ENCODE measurements at regions not wholly inside any gene's neighbourhood (a gene's known extent, or its start where the extent isn't known, plus 50 kb on each side); places are given as distances from the start of the nearest gene placed in this dataset.

DNA sequence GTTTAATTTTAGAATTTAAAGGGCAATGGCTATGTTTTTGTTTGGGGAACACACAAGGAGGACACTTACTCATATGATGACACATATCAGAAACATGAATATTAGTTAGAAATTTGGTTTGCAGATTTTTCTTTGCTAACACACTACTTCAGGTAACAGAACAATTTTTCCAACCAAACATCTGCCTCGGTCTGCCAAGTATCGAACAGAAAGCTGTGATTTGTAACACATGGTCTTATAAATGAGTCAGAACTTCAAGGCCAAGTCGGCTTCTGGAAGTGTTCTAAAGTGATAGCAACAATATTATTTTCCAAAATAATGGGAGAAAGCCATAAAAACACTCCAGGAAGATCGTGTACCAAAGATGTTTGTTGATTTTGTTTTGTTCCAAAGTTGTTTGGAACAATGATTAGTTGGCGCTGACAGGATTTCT is 75.9 kb upstream of the PMFBP1 start:
- Histone ChIP-seq H4K8ac (ENCODE audit: extremely low read depth, insufficient read depth, low read length) (no peak overlapping the region), H4K91ac (replicated peaks; ENCODE audit: insufficient read length, low read length) (no peak overlapping the region), H2BK120ac (replicated peaks; ENCODE audit: low read depth, low read length) (no peak overlapping the region), H3K18ac (ENCODE audit: extremely low read depth, low read length) (no peak overlapping the region), H3K36me3 (ENCODE audit: control insufficient read depth in 2 of 4, insufficient read depth in 4 of 4, low read length in 3 of 4) (no peaks in the 10 kb centered on the region), H3K27ac (ENCODE audit: low read depth, low read length) (no peak overlapping the region), H3K79me1 (ENCODE audit: low read depth, low read length) (no peaks in the 10 kb centered on the region), H2AK5ac (ENCODE audit: low read depth, low read length) (no peak overlapping the region), H3K4me2 (ENCODE audit: insufficient read depth in 1 of 2, low read depth in 2 of 2, low read length in 2 of 2) (no peak overlapping the region), H3K79me2 (ENCODE audit: control insufficient read depth in 1 of 2, insufficient read depth in 2 of 2, low read length in 2 of 2) (no peaks in the 10 kb centered on the region), H3K4ac (replicated peaks; ENCODE audit: insufficient read length, low read depth, low read length) (no peak overlapping the region), H3K23me2 (ENCODE audit: low read depth, low read length) (no peaks in the 10 kb centered on the region; the same call in 1 of the 2 replicates), H3K9ac (replicated peaks in 1 of 4; ENCODE audit: extremely low read depth in 1 of 4, low read depth in 3 of 4, low read length in 3 of 4) (no peak overlapping the region), H3K14ac (ENCODE audit: insufficient read length) (no peak overlapping the region), H3K9me3 (ENCODE audit: insufficient read depth in 2 of 2, low read depth in 1 of 2, low read length in 1 of 2) (no peaks in the 10 kb centered on the region), H2BK20ac (ENCODE audit: low read length) (no peak overlapping the region), H3K56ac (replicated peaks; ENCODE audit: insufficient read length, low read depth, low read length) (no peak overlapping the region), H2BK15ac (ENCODE audit: low read length) (no peak overlapping the region), H2BK12ac (ENCODE audit: low read depth, low read length) (no peak overlapping the region), H4K5ac (ENCODE audit: insufficient read length, low read depth, low read length) (no peak overlapping the region), H2AFZ (ENCODE audit: low read length) (no peak overlapping the region), H3K4me1 (replicated peaks in 1 of 4; ENCODE audit: control insufficient read depth in 3 of 4, insufficient read depth in 4 of 4, low read length in 3 of 4) (no peaks in the 10 kb centered on the region), H3K23ac (ENCODE audit: insufficient read length) (no peak overlapping the region), H4K20me1 (replicated peaks in 1 of 2; ENCODE audit: control insufficient read depth in 1 of 2, insufficient read depth in 2 of 2, low read length in 2 of 2) (no peaks in the 10 kb centered on the region), H3K4me3 (ENCODE audit: extremely low read depth in 1 of 4, insufficient read depth in 2 of 4, low read depth in 3 of 4, low read length in 4 of 4) (no peak overlapping the region), H3K27me3 (replicated peaks in 1 of 4; ENCODE audit: control insufficient read depth in 3 of 4, extremely low read depth in 1 of 4, insufficient read depth in 3 of 4, low read length in 3 of 4) (no peaks in the 10 kb centered on the region), H2BK5ac (ENCODE audit: low read depth, low read length) (no peak overlapping the region)
- WGBS, 2 experiments (ENCODE audit: extremely low coverage in 1 of 2, insufficient coverage in 1 of 2, insufficient read length in 1 of 2, insufficient replicate concordance in 2 of 2, low coverage in 1 of 2, low lambda C conversion rate in 2 of 2, missing lambda C conversion rate in 1 of 2) = 90% methylated on average over 5 of the region's 5 CpGs; no CpG with 5 or more reads in 1 of the 2 experiments
- POLR2A ChIA-PET (ENCODE audit: partially characterized antibody) = no interaction called here
- TF ChIP-seq FOSL1 (IDR thresholded peaks at IDR 0.05; ENCODE audit: insufficient read depth, low read depth, low read length) = no peak
- TF ChIP-seq SP2 (IDR thresholded peaks at IDR 0.05; ENCODE audit: low read length) = no peak
- TF ChIP-seq POLR2AphosphoS5 (IDR thresholded peaks at IDR 0.05; ENCODE audit: low read depth, low read length) = no peak
- TF ChIP-seq TEAD4 (IDR thresholded peaks at IDR 0.05; ENCODE audit: low read depth, low read length) = no peak
- TF ChIP-seq RXRA (IDR thresholded peaks at IDR 0.05; ENCODE audit: insufficient read depth, low read depth, low read length) = no peak
- TF ChIP-seq, protein P1, sequence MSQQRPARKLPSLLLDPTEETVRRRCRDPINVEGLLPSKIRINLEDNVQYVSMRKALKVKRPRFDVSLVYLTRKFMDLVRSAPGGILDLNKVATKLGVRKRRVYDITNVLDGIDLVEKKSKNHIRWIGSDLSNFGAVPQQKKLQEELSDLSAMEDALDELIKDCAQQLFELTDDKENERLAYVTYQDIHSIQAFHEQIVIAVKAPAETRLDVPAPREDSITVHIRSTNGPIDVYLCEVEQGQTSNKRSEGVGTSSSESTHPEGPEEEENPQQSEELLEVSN (IDR thresholded peaks at IDR 0.05) = no peak
- no peak for TF ChIP-seq SUZ12 (IDR thresholded peaks at IDR 0.05; ENCODE audit: low read length)
- TF ChIP-seq TAF1 (IDR thresholded peaks at IDR 0.05; ENCODE audit: low read depth, low read length) = no peak
- TF ChIP-seq, protein P2, sequence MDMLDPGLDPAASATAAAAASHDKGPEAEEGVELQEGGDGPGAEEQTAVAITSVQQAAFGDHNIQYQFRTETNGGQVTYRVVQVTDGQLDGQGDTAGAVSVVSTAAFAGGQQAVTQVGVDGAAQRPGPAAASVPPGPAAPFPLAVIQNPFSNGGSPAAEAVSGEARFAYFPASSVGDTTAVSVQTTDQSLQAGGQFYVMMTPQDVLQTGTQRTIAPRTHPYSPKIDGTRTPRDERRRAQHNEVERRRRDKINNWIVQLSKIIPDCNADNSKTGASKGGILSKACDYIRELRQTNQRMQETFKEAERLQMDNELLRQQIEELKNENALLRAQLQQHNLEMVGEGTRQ (IDR thresholded peaks at IDR 0.05; ENCODE audit: low read length) = no peak
- no peak for TF ChIP-seq POU5F1 (IDR thresholded peaks at IDR 0.05; ENCODE audit: low read depth, low read length)
- no peak for TF ChIP-seq TAF7 (optimal IDR thresholded peaks at IDR 0.05; ENCODE audit: borderline replicate concordance, low read depth, low read length)
- no peak for TF ChIP-seq MAFK (IDR thresholded peaks at IDR 0.05; ENCODE audit: low read depth, low read length)
- CTCF ChIA-PET (ENCODE audit: partially characterized antibody) = no interaction called here
- DNase-seq (ENCODE audit: low read depth in 1 of 2, low spot score in 2 of 2) (no peak), FAIRE-seq (no peak)
